OCI-LY3 (cell line): ENCODE measurements at regions not wholly inside any gene's neighbourhood (a gene's known extent, or its start where the extent isn't known, plus 50 kb on each side); places are given as distances from the start of the nearest gene placed in this dataset.

Experiments
- CTCF ChIP-seq: fragments of 200-600, 300-600 bp; sonication (generic); IDR thresholded peaks from 2 replicates; pipeline ENCODE4 v1.5.1; 2014; ENCODE audit warnings: antibody characterized with exemption, low read length, low read depth
- EZH2phosphoT487 ChIP-seq: fragments of 200-600 bp; shearing (Covaris generic); IDR thresholded peaks from 2 replicates; pipeline ENCODE4 v1.6.1; 2018; ENCODE audit warnings: antibody characterized with exemption, mixed run types, low read depth

DNA sequence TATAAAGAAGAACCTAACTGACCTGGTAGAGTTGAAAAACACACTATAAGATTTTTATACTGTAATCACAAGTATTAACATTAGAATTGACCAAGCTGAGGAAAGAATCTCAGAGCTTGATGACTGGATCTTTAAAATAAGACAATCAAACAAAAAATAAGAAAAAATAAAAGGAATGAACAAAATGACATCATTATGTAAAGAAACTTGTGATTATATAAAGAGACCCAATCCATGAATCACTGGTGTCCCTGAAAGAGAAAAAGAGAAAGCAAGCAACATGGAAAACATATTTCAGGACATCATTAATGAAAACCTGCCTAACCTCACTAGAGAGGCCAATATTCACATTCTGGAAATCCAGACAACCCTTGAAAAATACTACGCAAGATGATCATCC, 822.5 kb upstream of the SLITRK5 start:
- TF ChIP-seq EZH2phosphoT487, result no peak
- no peak for TF ChIP-seq CTCF
